GM19239 (cell line): ENCODE measurements at regions not wholly inside any gene's neighbourhood (a gene's known extent, or its start where the extent isn't known, plus 50 kb on each side); places are given as distances from the start of the nearest gene placed in this dataset.

Experiments used
- DNase-seq: peaks from one replicate; pipeline ENCODE4 v3.0.0; 2011; ENCODE audit warnings: low spot score; ENCODE audit not compliant: insufficient read length
- FAIRE-seq: peaks from 2 replicates; lab custom pipeline; 2011; peaks lifted over from hg19 to GRCh38; lab: Jason Lieb, UNC

- FAIRE-seq = peak; percentile 89
These were observed 373.0 kb upstream of the RASGEF1B start for GRCh38 chr4:81844717-81845116.

DNA sequence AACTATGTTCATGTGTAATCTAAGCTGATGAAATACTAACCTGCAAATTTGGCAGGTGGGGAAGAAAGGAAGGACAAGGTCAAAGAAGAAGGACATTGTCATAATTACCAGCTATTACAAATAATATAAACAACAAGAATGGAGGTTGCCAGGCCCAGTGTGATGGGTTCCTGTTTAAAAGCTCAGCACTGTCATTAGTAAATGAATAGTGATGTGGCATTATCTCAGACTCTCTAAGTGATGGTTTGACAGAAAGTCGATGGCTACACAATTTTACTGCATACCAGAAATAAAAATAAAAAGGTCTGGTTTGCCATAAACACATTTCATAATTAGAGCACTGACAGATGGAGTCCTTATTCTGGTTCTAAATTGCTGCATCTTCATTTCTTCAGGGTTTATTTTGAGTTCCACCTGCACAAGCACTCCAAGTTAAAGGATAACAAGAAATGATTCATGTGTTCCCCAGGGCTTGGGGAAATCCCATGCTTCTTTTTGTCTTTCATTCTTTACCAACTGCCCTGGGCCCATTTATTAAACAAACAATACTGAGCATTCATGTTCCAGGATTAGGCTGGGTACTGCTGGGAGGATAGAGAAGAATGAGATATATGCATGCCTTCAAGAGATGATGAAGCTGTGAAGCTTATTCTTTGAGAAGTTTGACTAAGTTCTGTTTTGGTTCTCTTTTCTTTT lies 367.8 kb upstream of the RASGEF1B start:
- FAIRE-seq = no peak
- no peak for DNase-seq

More at GRCh38 chr4:81844717-81845116, 373.0 kb upstream of the RASGEF1B start:
- DNase-seq = peak; percentile 20

DNA sequence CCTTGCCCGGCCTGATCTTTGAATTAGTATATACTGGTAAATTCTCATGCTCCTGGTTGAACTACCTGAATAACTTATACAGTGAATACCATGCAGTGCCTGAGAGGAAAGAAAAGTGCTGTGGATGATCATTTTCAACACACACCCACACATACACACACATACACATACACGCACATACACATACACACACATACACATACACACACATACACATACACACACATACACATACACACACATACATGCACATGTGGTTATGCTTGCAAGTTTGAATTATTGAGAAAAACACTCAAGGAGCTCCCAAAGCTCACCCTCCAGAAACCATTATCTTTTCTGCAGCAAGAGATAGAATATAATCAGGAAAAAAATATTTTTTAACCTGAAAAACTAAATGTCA lies 366.9 kb upstream of the RASGEF1B start:
- no peak for FAIRE-seq
- DNase-seq = no peak

DNA sequence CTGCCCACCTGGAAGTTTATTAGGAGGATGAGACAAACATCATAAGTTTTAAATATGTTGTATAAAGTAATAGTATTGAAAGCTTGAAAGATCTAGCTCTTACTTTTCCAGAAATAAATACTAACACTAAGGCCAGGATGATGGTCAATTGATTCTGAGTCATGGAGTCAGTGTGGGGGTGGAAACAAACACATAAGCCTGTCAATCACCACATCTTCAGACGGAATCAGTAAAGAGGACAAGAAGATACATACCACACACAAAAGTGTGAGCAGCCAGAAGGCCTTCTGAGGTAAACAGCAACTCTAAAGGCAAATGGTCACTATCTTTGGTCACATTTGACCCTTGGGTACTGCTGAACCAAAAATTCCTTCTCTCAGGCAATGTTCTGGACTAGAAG lies 365.0 kb upstream of the RASGEF1B start:
- no peak for FAIRE-seq
- no peak for DNase-seq

DNA sequence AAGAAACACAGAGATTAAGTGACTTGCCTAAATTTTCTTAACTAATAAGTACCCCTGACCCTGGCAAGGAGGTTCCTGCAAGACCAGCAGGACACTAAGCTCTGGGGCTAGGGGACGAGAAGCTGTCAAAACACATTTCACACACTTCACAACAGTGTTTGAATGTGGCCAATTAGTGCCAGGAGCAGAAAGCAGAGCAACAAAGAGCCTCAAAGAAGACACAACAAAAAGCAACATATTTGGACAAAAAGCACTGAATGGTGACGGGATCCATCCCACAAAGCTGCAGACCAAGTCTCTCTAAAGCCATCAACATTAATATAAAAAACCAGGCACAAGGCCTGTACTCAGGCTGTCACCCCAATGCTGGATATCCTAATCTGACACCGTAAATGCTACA lies 361.9 kb upstream of the RASGEF1B start:
- no peak for DNase-seq
- FAIRE-seq = no peak

DNA sequence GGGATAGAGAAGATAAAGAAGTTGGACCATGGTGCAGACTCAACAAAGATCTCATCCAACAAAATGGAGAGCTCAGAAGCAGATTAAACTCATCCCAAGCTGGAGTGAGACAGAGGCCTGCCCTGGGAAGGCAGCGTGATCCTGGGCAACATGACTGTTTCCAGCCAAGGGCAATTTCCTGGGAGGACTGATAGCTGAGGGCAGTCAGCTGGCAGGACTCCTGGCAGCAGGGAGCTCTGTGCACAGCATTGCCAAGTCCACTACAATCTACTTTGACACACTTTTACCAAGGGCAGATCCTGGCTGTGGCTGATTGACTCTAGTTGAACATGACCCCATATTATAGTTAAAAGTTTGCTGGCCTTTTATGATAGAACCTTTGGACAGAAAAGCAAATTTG lies 357.3 kb upstream of the RASGEF1B start:
- FAIRE-seq (no peak), DNase-seq (no peak)

GRCh38 chr4:81827577-81828202 lies 356.0 kb upstream of the RASGEF1B start:
- no peak for FAIRE-seq
- no peak for DNase-seq

GRCh38 chr4:81826817-81827424 lies 355.2 kb upstream of the RASGEF1B start:
- DNase-seq (no peak), FAIRE-seq (no peak)

GRCh38 chr4:81826335-81826734 lies 354.6 kb upstream of the RASGEF1B start:
- FAIRE-seq = no peak
- DNase-seq = no peak

GRCh38 chr4:81818385-81818920 lies 346.7 kb upstream of the RASGEF1B start:
- FAIRE-seq (no peak), DNase-seq (no peak)

DNA sequence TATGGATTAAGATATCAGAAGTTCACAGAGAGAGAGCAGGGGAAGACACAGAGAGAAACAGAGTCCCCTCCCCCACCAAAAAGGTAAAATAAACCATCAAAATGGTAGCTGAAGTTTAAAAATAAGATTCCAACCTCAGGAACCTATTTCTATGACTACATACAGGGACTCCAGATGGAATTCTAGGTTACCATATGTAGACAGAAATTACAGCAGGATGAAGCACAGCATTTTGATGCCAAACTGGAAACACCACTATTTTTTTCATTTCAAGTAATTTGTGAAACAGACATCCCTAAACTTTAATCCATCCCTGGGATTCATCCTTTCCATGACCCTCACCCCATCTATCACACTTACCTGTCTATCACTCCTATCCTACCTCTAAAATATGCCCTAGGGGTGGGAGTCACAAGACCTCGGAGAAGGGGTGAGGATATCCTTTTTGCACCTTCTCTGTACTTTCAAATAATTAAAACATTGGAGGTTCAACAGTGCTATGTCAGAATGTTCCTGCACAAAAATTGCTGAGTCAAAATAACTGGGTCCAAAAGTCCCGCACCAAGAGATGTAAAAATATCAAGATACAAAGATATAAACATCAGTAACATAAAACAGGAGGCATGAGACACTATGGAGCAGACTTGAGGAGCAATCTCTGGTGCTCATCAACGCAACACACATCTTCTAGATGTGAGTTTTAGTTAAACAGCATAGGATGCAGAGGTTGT lies 344.5 kb upstream of the RASGEF1B start:
- no peak for FAIRE-seq

GRCh38 chr4:81814987-81815541 lies 343.4 kb upstream of the RASGEF1B start:
- DNase-seq = no peak
- no peak for FAIRE-seq

More for the DNA sequence above, 344.5 kb upstream of the RASGEF1B start:
- DNase-seq = no peak

GRCh38 chr4:81811562-81812293 lies 340.0 kb upstream of the RASGEF1B start:
- FAIRE-seq (no peak), DNase-seq (no peak)

- DNase-seq (no peak), FAIRE-seq (no peak)
These were observed 336.4 kb upstream of the RASGEF1B start for GRCh38 chr4:81808011-81808672.

DNA sequence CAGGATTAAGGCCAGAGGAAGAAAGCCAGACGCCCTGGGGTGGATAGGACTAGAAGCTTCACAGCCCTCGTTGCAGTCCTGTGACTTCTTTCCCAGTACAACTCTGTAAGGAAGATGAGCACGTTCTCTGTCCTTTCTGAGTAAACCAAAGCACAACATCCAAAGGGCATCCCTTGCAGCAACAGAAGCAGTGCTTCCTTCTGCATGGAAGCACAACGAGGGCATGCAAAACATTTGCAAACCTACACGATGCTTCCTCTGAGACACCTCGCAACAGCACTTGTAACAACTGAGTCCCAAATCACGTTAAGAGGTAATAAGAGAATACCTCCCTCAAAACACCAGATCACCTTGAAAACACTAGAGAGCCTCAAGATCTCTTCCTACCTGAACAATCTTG lies 335.7 kb upstream of the RASGEF1B start:
- DNase-seq (no peak), FAIRE-seq (no peak)

GRCh38 chr4:81806485-81806884 lies 334.8 kb upstream of the RASGEF1B start:
- DNase-seq (no peak), FAIRE-seq (no peak)

- FAIRE-seq (no peak), DNase-seq (no peak)
These were observed 333.1 kb upstream of the RASGEF1B start for GRCh38 chr4:81804849-81805248.

DNA sequence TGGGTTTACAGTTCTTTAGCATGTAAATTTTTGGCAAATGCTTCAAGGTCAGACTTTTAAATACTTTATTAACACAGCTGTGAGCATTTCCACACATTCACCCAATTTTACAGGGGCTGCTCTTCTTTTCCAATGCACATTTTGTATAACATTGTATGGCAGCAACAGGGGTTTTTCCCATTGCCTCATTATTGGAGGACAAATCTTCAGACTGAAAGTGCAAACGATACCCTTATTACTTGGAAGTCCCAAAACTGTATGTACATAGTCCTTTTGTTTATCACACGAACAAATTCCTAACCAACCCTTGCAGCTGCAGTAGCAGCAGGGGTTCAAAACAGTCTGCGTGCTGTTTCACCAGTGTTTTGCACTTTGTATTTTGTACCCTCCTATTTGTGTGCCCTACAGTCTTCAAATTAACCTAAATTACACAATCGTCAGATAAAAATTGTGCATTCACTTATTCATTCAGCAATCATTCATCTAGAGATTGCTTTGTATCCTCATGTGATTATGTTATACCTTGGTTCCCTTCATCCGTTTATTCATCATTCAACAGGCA lies 330.7 kb upstream of the RASGEF1B start:
- DNase-seq (no peak), FAIRE-seq (no peak)

DNA sequence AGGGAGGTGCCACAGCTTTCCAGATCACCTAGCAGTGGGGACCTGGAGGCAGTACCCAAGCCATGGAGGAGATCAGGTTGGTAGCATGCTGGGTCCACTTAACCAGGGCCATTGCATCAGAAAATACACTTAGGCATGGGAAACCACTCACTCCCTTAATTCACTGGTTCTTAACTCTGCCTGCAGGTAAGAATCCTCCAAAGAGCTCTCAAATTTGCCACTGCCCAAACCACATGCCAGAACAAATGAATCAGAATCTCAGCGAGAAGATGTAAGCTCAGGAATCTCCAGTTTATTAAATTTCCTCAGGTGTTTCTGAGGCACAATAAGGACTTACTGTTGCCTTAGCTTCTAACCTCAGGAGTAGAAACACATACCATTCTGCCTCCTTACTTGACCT lies 327.7 kb upstream of the RASGEF1B start:
- DNase-seq (no peak), FAIRE-seq (no peak)
